ENCODE measurements at regions not wholly inside any gene's neighbourhood (a gene's known extent, or its start where the extent isn't known, plus 50 kb on each side); places are given as distances from the start of the nearest gene placed in this dataset.

DNA sequence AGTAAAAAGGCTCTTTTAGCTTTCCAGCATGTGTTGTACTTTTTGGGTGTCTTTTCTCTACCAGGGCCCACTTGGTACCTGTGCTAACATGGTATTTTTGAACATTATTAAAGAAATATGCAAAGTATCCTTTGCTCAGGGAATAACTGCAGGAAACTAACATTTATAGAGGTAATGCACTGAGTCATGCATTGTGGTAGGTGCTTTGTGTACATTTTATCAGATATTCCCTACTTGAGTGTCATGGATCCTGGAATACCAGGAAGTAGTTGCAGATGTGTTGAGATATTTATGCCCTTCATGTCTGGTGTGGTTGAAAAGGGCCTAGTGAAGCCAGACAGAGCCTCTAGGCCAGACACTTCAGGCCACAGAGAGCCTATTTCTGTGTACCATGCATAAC is 215.5 kb upstream of the CYRIA start:
- TF ChIP-seq, protein P1, sequence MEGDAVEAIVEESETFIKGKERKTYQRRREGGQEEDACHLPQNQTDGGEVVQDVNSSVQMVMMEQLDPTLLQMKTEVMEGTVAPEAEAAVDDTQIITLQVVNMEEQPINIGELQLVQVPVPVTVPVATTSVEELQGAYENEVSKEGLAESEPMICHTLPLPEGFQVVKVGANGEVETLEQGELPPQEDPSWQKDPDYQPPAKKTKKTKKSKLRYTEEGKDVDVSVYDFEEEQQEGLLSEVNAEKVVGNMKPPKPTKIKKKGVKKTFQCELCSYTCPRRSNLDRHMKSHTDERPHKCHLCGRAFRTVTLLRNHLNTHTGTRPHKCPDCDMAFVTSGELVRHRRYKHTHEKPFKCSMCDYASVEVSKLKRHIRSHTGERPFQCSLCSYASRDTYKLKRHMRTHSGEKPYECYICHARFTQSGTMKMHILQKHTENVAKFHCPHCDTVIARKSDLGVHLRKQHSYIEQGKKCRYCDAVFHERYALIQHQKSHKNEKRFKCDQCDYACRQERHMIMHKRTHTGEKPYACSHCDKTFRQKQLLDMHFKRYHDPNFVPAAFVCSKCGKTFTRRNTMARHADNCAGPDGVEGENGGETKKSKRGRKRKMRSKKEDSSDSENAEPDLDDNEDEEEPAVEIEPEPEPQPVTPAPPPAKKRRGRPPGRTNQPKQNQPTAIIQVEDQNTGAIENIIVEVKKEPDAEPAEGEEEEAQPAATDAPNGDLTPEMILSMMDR (IDR thresholded peaks at IDR 0.05) = no peak
- no peak for TF ChIP-seq POLR2A (IDR thresholded peaks at IDR 0.05)
- no peak for TF ChIP-seq EP300 (IDR thresholded peaks at IDR 0.05)
- no peak for TF ChIP-seq POLR2AphosphoS5 (IDR thresholded peaks at IDR 0.05)

Data from sigmoid colon (tissue), 4 donors.